Nephron progenitor cell (in vitro differentiated cells): ENCODE measurements at regions not wholly inside any gene's neighbourhood (a gene's known extent, or its start where the extent isn't known, plus 50 kb on each side); places are given as distances from the start of the nearest gene placed in this dataset.

ENCODE experiments used
- DNase-seq: peaks from one replicate; pipeline ENCODE4 v3.0.0; 2021
- H3K27ac Mint-ChIP-seq: 2 replicates; pipeline ENCODE4 v1.8.0; 2021; ENCODE audit warnings: mild to moderate bottlenecking, moderate library complexity, mixed read lengths
- H3K27me3 Mint-ChIP-seq: 2 replicates; pipeline ENCODE4 v1.8.0; 2021; ENCODE audit warnings: mild to moderate bottlenecking, low read depth, mixed read lengths; ENCODE audit not compliant: poor library complexity
- H3K36me3 Mint-ChIP-seq: 2 replicates; pipeline ENCODE4 v1.8.0; 2021; ENCODE audit warnings: low read depth, mixed read lengths
- H3K4me1 Mint-ChIP-seq: 2 replicates; pipeline ENCODE4 v1.8.0; 2021; ENCODE audit warnings: mixed read lengths
- H3K4me3 Mint-ChIP-seq: 2 replicates; pipeline ENCODE4 v1.8.0; 2021; ENCODE audit warnings: mild to moderate bottlenecking, moderate library complexity, mixed read lengths
- H3K9me3 Mint-ChIP-seq: 2 replicates; pipeline ENCODE4 v1.8.0; 2021; ENCODE audit warnings: mild to moderate bottlenecking, moderate library complexity, mixed read lengths
- TF ChIP-seq, protein P1 (sequence below): fragments of 200-600 bp; sonication (generic); IDR thresholded peaks from 2 replicates; pipeline ENCODE4 v1.5.0; 2021; ENCODE audit warnings: antibody characterized with exemption

DNA sequence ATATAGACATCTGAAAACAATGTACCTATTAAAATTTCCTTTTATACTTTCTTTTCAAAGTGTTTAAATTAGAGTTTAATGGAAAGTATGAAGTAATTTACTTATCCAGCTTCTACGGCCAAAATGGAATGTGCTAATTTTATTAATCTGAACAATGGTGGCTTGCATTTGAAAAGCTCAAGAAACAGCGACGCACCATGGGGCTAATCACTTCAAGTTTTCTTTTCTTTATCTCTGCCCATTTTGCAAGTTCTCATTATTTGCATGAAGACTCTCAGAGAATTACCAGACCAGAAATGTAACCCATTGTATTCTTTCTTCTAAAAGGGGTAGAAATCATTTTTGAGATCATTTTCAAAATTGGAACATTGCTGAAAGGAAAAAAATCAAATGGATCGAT is 204.0 kb upstream of the STARD13 start:
- no peak for DNase-seq
- TF ChIP-seq, protein P1, sequence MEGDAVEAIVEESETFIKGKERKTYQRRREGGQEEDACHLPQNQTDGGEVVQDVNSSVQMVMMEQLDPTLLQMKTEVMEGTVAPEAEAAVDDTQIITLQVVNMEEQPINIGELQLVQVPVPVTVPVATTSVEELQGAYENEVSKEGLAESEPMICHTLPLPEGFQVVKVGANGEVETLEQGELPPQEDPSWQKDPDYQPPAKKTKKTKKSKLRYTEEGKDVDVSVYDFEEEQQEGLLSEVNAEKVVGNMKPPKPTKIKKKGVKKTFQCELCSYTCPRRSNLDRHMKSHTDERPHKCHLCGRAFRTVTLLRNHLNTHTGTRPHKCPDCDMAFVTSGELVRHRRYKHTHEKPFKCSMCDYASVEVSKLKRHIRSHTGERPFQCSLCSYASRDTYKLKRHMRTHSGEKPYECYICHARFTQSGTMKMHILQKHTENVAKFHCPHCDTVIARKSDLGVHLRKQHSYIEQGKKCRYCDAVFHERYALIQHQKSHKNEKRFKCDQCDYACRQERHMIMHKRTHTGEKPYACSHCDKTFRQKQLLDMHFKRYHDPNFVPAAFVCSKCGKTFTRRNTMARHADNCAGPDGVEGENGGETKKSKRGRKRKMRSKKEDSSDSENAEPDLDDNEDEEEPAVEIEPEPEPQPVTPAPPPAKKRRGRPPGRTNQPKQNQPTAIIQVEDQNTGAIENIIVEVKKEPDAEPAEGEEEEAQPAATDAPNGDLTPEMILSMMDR, result no peak
- Mint-ChIP-seq H3K36me3 (peaks cover 3% of the 10 kb centered on the region), H3K27me3 (peaks cover 14% of the 10 kb centered on the region), H3K27ac (no peak overlapping the region), H3K9me3 (peaks cover 4% of the 10 kb centered on the region), H3K4me3 (no peak overlapping the region), H3K4me1 (peaks cover 8% of the 10 kb centered on the region)

DNA sequence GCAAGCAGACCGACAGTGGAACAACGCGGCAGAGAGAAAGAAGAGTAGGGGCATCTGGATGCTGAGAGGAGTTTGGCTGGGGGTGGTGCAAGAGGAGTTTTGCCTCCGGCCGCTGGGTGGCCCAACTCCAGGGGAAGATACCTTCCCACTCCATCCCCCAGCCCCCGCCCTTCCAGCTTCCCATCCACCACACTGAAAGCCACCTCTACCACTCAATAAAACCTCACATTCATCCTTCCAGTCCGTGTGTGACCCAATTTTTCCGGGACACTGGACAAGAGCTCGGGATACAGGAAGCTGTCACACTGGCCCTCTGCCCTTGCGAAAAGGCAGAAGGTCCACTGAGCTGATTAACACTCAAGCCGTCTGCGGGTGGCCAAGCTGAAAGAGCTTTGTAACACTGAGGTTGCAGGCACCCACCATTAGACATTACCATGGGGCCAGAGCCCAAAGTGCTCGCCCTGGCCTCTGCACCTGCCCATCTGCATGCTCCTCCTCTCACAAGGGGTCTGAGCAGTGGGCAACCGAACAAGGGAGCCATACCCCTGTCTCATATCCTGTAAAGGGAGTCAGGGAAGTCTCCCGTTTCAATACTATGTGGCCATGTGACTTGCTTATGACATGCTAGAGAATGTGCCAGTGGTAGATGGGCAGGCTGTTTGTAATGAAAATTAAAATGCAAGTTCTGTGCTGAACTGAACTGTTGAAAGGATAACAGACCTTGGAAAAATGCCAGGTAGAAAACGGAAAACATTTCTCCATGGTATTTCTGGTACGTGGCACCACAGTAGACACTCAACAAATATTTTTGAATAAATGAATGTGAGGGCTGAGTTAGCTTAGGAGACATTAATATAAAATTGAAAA is 205.1 kb upstream of the STARD13 start:
- no peak overlapping the region for H3K27ac Mint-ChIP-seq
- TF ChIP-seq, protein P1, result no peak
- peaks cover 14% of the 10 kb centered on the region for H3K27me3 Mint-ChIP-seq
- H3K4me1 Mint-ChIP-seq, result peaks cover 15% of the 10 kb centered on the region
- DNase-seq, result peak; percentile 8
- no peaks in the 10 kb centered on the region for H3K36me3 Mint-ChIP-seq
- no peak overlapping the region for H3K4me3 Mint-ChIP-seq
- H3K9me3 Mint-ChIP-seq, result no peaks in the 10 kb centered on the region

DNA sequence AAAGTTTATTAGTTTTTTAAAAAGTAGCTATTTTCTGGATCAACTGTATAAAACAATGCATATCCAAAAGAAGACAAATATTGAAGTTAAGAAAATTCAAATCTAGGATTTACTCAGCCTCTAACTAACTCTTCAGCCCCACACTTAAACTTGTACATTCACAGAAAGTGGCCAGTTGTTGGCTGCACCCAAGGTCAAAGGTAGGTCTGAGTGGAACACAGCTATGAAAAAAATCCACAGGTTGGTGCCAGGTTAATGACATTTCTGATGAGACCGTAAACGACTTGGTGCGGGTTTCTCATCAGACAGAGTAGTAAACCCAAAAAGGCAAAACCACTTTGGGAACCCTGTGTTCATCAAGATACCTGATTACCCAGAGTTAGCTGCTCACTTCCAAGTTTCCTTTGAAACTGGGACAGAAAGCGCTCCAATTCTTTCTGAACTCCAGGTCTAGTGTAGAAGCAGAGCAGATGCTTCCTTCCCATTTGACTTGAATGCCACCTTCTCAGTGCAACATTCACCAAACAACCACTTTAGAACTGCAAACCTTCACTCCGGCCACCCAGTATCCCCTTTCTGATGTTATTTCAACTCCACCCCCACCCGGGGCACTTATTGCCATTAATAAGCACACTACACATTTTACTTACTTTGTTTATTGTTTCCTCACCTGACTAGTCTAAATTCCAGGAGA is 208.3 kb upstream of the STARD13 start:
- DNase-seq, result no peak
- Mint-ChIP-seq H3K27ac (peak overlapping the region; percentile 8), H3K4me1 (peaks cover 15% of the 10 kb centered on the region), H3K27me3 (peaks cover 10% of the 10 kb centered on the region), H3K36me3 (no peaks in the 10 kb centered on the region), H3K9me3 (no peaks in the 10 kb centered on the region), H3K4me3 (no peak overlapping the region)
- TF ChIP-seq, protein P1, result no peak

DNA sequence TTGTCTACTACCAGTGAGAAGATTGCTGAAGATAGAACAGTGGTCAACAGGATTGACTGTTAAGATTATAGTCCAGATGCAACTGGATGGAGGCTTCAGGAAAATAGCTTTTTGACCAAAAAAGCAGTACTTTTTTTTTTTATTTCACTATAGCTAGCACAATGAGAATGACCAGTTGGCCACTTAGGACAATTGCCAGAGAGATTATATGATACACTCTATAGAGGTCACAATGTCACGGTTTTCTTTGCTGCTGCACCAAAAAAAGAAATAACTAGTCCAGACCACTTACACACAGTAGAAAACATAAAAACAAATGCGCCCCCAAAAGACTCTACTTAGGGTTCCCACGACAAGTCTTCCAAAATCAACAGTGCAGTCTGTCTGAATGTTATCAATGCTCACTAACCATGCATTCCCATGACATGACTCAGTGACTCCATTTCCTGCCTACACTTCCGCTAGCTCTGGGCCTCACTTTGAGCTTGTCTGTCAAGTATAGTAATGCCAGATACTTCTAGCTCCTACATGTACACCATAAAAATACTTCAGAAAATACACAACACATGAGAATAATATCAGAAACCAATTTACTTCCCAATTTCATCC is 209.1 kb upstream of the STARD13 start:
- Mint-ChIP-seq H3K27ac (peak overlapping the region; percentile 57), H3K4me1 (peaks cover 15% of the 10 kb centered on the region)
- DNase-seq, result no peak

DNA sequence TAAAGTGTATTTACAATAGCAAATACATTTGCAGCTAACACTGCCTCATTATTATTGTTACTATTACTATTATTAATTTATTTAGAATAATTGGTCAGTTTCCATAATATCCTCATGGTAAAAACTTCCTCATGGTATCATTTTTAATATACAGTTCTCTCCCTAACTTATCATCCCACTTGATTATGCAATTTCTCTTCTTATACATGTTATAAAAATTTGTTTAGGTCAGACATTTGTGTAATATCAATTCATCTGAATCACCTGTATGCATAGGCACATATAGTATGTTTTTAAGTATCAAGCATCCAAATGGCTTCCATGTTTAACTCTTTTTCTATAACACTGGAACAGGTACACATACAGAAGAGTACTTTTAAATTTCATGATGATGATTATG is 210.8 kb upstream of the STARD13 start:
- H3K27me3 Mint-ChIP-seq, result peaks cover 5% of the 10 kb centered on the region
- TF ChIP-seq, protein P1, result no peak
- no peak for DNase-seq
- H3K4me3 Mint-ChIP-seq, result no peak overlapping the region
- peaks cover 15% of the 10 kb centered on the region for H3K4me1 Mint-ChIP-seq
- peaks cover under 1% of the 10 kb centered on the region for H3K36me3 Mint-ChIP-seq
- peaks cover 5% of the 10 kb centered on the region for H3K9me3 Mint-ChIP-seq
- no peak overlapping the region for H3K27ac Mint-ChIP-seq

More for the DNA sequence above, 209.1 kb upstream of the STARD13 start:
- Mint-ChIP-seq H3K36me3 (no peaks in the 10 kb centered on the region), H3K9me3 (no peaks in the 10 kb centered on the region), H3K4me3 (no peak overlapping the region), H3K27me3 (peaks cover 9% of the 10 kb centered on the region)
- TF ChIP-seq, protein P1, result no peak
